GM12891 (cell line): ENCODE measurements at regions not wholly inside any gene's neighbourhood (a gene's known extent, or its start where the extent isn't known, plus 50 kb on each side); places are given as distances from the start of the nearest gene placed in this dataset.

ENCODE experiments used
- POLR2A ChIP-seq: IDR thresholded peaks from 2 replicates; pipeline ENCODE4 v1.6.1; 2011; ENCODE audit warnings: low read depth, low read length, control low read depth
- POLR2AphosphoS5 ChIP-seq: IDR thresholded peaks from 2 replicates; pipeline ENCODE4 v1.6.1; 2011; ENCODE audit warnings: low read depth, low read length, control low read depth
- POU2F2 ChIP-seq: IDR thresholded peaks from 2 replicates; pipeline ENCODE4 v1.6.1; 2011; ENCODE audit warnings: low read depth, mild to moderate bottlenecking, control low read depth, low read length, moderate library complexity
- SPI1 ChIP-seq: IDR thresholded peaks from 2 replicates; pipeline ENCODE4 v1.6.1; 2011; ENCODE audit warnings: low read depth, low read length, control low read depth
- TAF1 ChIP-seq: IDR thresholded peaks from 2 replicates; pipeline ENCODE4 v1.6.1; 2011; ENCODE audit warnings: low read depth, low read length, control low read depth

DNA sequence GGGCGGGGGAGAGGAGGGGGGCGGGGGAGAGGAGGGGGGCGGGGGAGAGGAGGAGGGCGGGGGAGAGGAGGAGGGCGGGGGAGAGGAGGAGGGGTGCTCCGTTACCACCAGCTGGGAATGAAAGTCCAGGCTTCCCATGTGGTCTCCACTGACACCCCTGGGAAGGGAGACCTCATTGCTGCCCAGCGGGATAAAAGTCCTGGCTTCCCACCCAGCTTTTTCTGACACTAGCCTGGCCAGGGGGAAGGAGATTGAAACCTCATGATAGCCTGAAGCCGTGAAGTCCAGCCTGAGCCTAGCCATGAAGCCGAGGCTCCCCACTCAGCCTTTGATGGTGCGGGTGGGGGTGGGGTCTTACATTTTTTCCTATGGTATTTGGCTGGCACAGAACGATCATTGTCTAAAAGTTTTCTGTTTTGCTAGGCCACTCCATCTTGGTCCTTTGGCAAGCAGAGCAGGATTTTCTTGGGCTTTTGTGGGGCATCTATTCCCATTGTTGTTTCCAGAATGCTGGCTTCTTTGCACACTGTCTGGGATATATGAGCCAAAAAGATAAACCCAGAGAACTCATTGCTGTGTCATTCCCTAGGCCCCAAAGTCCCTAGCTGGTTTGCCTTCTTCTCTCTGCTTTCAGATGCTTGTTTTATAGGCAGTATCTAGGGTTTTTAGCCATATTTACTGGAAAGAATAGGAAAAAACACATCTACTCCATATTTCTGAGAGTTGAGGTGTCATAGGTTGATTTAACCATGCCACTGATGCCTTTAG is 65.3 kb upstream of the SMOX start:
- no peak for TF ChIP-seq POLR2AphosphoS5
- no peak for TF ChIP-seq POLR2A
- no peak for TF ChIP-seq SPI1
- no peak for TF ChIP-seq POU2F2
- no peak for TF ChIP-seq TAF1
